NCI-H2171 (cell line): ENCODE measurements at regions not wholly inside any gene's neighbourhood (a gene's known extent, or its start where the extent isn't known, plus 50 kb on each side); places are given as distances from the start of the nearest gene placed in this dataset.

Experiments used
- DNase-seq: peaks from one replicate; lab custom pipeline; 2025; lab: John Stamatoyannopoulos, UW

DNA sequence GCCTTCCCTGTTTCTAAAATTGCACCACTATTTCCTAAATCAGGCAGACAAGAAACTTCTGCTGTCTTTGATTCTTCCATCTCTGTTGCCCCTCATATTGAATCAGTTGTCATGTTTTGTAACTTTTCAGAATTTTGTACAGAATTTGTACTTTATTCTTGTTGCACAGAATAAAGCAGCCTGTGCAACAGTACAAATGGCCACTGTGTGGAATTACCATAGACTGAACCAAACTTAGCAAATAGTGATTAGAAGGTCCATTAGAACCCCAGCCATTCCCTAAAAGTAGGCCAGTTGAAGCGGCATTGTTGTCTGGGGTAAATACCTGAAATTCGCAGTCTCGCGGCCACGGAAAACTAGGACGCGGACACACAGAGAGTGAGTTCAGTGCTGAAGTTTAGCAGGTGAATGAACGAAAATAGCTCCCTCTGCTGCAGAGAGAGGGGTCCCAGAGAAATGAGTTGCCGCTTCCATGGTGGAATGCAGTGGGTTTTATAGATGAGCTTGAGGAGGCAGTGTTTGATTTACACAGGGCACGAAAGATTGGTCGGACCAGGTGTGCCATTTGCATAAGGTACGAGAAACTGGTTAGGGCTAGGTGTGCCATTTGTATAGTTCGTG lies 71.8 kb downstream of the C4orf33 start:
- no peak for DNase-seq

DNA sequence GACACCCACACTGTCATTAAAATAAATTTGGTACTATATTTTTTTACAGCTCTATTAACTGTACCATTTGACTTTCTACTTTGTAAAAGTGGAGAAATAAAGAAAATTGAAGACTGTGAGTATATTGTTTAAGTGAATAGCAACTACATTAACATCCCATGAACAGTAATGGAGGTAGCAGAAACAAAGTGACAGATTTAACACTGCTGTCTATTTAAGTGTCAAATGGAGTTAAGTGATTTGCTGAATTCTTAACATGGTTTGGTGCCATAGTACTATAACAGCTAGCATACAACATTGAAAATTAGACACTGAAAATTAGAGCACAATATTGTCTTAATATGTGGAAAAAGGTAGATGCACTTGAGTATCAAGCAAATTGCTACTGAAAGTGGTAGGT lies 76.2 kb downstream of the C4orf33 start:
- no peak for DNase-seq

DNA sequence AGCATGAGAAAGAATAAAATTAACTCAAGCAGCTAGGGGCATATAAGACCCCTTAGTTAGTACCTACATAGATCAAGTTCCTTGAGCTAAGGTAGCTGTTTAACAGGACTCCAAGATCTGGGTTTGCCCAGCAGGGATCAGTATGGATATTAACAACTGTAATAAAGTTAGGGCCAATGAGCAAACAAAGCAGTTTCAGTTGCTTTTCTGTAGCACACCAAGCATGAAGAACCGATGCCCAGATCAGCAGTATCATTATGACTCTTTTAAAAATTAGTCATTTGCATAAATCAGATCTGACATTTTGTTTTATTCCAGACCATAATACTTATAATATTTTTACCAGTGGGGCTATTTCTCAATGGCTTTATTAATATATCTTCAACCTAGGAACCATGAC lies 80.9 kb downstream of the C4orf33 start:
- DNase-seq, result no peak

DNA sequence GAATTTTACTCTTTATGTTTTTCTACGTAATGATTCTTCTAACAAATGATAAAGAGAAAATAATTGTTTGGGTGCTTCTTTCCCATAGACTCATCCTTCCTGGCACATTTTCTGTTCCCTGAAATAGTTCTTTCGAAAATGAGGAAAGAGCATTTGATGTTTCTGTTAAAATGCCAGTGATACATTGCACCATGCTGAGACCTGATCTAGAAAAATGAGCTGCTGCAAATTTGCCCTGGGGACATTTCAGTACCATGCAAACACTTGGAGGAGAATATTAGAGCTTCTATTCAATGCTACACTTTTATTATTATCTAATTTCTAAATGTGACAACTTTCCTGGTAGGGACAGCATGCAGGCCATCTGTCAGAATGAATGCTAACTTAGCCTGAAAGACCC lies 83.3 kb downstream of the C4orf33 start:
- DNase-seq, result no peak

DNA sequence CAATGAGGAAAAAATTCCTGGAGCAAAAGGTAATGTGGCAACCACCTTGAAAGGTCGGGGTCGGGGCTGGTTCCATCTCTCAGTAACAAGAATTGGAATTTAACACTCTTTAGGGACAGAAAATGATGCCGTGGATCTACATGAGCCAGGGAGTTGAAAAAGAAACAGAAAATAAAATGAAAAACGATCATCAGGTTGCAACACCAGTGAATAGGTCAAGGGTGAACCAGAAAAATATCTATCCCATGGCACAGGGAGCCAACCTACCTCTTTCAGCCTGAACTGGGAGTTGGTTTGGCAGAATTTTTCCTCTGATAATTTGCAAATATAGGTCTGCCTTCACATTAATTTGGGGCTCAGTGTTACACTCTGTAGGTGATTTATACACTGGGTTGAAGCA lies 93.7 kb downstream of the C4orf33 start:
- no peak for DNase-seq

DNA sequence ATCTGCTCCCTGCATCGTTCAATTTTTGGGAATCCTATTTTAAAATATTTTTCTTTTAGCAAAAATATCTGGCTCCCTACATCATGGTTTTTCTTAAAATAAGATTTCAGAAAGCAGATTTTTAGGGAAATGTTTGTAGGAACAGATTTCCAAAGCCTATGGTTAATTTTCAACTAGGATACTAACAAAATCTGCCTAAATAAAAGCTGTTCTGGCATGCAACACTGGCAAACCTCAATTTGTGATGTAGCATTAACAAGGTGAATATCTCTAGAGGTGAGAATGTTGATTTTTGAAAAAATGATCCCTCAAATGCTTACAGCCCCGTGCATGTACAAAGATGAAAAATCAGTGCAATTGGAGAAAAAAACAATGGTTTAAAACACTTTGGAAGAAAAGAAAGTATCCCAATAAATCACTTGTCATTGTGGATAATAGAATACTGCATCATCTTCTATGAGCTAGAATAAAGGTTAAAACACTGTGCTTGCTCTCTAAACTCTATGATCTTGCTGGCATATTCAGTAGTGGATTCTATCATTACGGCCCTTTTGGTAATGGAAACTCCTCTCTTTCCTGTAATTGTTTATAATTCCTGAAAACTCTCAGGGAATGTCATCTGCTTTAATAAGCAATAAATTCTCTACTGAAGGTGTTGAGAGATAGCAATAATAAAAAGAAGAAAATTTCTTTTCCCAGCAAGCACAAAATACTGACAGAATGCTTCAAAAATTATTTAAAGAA lies 97.6 kb downstream of the C4orf33 start:
- DNase-seq, result no peak

DNA sequence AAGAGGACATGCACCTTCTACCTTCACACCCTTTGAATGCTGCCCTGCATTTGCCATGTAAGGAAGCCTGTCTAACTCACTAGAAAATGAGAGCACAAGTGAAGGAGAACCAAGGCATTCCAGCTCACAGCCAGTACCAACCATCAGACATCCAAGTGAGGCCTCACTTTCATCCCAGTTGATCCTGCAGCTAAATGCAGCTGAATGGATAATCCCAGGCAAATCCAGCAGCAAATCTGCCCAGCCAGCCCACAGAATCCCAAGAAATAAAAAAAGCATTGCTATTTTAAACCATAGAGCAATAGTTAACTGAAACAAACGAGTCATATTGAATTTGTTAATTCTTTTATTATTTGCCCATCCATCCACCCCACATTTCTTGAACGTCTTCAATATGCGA lies 112.5 kb downstream of the C4orf33 start:
- no peak for DNase-seq

DNA sequence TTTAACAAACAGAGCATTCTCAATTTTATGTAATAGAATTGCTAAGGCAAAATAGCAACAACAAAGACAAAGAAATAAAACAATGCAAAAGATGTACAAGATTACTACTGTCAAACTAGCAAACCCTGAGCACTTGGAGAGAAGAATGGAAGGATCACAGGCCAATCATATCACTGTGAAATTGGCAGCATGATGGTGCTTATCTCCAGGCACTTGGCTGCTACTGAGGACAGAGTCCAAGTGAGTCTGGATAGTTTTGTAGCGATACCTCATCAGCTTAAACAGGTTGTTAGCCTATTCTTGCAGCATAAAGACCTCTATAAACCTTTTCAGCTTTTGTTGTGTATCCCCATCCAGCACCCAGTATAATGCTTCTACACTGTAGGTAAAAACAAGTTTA lies 117.7 kb downstream of the C4orf33 start:
- no peak for DNase-seq

DNA sequence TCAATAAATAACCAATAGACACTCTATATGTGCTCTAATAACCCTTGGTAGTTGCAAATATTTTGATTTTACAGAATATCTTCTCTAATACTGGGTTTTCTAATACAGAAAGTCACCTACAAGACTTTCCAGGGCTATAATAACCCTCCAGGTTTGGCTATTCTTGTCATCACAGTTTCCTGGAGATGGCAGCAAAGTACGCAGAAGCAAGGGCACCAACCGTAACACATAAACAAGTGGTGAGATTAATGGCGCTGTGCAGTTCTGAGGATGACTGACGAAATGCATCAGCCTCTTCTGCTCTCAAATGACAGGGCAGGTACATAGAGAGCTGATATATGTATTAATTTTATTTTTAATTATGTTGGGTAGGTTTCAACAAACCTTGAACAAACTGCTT lies 122.4 kb downstream of the C4orf33 start:
- no peak for DNase-seq

DNA sequence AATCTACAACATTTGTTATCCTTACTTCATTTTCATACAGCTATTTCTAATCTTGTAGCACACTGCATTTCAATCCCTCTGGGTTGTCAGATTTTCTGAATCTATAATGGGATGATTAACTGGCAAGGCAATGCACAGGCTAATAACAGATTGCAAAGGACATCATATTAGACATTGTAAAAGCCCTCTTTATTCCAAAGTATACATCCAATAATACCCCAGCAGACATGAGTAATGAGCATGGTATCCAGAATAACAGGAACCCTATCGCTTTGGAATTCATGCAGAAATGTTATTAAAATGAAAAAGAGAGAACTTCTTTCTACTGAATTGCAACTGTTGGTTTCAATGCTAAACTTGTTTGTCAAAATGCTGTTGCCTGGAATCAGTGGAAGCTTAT lies 122.9 kb downstream of the C4orf33 start:
- no peak for DNase-seq

DNA sequence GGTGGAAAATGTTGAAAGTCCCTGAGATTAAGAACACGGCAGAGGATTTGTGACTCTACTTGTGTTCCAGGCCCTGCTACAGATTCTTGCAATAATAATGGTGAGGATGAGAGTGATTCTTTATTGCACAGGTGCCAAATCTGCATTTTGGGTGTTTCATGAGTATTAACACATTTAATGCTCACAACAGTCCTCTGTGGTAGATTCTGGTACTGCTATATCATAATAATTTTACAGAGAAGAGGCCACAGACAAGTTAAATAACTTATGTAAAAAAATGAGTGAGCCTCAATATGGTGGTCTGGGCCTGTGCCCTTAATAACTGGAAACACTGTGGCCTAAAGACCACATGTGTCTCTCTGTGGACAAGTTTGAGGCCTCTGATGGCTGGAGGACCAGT lies 124.3 kb downstream of the C4orf33 start:
- DNase-seq, result no peak

DNA sequence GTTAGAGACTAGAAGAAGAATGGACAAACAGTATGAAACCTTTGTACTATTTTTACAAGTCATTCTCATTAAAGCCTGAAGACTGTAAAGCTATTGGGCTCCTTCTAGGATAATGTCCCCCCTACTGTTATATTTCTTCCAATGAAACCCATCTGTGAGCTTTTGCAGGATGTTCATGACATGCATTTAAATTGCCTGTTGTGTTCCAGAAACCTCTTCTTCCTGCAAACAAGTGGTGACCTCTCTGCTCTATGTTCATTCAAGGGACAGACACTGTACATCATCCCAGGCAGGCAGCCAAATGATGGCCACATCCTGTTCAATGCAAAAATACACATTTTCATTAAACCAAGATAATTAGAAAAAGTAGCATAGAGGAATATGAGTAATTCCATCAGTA lies 128.0 kb downstream of the C4orf33 start:
- no peak for DNase-seq

DNA sequence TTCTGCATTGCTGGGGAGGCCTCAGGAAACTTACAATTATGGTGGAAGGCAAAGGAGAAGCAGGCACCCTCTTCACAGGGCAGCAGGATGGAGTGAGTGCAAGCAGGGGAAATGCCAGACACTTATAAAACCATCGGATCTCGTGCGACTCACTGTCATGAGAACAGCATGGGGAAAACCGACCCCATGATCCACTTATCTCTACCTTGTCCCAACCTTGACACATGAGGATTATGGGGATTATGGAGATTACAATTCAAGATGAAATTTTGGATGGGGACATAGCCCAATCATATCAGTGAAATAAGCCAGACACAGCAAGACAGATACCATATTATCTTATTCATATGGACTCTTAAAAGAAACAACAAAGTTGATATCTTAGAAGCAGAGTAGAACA lies 134.9 kb downstream of the C4orf33 start:
- DNase-seq, result no peak

DNA sequence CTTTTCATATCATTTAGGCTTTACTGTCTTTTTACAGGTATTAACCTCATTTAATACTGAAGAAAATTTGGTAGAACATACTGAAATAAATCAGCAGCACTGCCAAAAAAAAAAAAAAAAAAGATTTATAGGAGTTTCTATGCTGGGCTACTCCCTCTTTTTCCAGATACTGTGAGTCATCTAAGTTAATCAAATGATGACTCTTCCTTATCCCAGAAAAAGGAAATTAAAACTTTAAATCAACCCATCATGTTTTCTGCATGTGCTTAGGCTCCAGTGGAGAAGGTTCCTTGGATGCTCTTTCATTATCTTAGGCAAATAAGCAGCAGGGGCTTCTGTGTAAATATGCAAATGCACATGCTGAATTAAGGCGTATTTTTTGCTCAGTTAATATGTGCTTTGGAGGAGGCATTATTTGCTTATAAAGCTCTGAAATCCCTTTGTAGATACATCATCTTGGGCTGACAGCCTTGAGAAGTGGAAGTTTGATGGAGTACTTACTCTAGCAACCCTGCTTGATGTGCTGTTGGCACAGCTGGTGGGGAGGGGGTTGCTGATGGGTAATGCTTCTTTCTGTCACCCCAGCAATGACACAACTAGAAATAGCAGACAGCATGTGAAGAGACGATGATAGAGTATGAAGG lies 136.1 kb downstream of the C4orf33 start:
- no peak for DNase-seq

DNA sequence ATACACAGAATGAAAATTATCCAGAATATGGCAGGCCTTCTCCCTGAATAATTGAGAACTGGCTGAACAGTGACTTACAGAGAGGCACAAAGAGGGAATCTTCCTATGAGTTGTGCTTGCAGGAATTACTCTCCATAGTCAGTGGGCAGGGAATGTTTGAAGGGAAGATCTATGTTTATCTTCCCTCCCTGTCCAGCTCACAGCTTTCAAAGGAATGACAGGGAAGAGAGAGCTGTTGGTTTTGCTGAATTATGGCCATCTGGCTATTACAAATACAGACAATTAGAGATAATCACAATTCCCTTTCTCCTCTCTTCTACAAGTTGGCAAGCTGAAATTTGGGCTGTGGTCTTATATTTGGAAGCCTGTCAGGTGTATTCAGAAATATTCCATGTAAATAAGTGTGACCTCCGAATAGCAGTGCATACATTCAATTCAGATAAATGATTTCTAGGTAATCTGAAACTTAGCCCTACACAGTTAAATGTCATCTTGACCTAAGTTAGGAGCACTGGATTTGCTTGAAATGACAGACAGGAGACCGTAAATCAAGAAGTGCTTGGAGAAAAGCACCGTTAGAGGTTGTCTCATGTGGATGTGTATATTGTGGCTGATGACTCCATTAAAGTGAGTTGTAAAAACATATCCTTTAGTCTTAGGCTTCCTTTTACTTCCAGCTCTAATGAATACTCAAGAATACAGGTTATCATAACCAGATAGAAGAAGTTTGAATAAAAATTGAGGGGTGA lies 136.8 kb downstream of the C4orf33 start:
- DNase-seq, result no peak

DNA sequence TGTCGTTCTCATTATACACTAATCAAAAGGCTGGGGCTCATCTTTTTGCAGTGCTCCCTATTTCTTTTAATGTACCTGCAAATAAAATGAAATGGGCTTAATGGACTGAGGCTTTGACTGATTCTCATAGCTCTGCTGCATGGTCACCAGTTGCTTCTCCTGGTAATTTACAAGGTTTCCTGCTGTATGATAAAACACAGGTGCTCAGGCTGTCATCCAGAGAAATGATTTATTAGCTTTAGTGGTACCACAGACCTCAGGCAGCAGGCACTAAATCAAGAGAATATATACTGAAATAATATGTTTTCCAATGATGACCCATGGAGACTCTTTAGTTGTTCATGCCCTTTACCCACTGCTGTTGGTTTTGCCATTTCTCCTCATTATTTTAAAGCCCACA lies 137.7 kb downstream of the C4orf33 start:
- no peak for DNase-seq

DNA sequence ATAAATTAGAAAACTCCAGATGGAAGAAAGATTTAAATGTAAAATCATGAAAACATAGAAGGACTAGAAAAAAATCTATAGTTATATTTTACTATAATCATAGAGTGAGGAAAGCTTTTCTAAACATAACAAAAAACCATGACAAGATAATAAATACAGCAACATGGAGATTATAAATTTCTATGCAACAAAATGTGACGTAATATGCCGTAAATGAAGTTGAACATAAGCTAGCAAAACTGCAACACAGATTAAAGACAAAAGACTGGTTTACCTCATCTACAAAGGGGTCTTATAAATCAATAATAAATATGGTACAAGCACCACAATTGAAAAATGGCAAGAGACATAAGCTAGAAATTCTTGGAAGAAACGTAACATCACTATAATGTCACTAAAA lies 140.4 kb downstream of the C4orf33 start:
- DNase-seq, result no peak

DNA sequence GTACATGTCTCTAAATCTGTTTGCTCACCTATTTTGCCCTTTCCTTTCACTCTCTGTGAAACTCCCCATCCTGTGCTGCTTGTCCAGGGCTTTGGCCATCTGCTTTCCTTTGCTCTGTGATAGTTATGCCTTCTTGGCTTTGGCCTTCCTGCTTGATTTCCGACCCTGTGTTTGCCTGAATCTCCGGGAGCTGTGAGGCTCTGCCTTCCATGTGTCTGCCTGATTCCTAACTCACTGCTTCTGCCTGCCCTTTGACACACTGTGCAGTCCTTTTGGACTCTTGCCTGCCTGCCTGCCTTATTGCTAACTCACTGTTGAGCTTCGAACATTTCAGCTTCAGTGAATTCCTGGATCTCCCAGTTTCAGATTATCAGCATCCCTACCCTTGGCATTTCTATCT lies 143.1 kb downstream of the C4orf33 start:
- DNase-seq, result no peak

DNA sequence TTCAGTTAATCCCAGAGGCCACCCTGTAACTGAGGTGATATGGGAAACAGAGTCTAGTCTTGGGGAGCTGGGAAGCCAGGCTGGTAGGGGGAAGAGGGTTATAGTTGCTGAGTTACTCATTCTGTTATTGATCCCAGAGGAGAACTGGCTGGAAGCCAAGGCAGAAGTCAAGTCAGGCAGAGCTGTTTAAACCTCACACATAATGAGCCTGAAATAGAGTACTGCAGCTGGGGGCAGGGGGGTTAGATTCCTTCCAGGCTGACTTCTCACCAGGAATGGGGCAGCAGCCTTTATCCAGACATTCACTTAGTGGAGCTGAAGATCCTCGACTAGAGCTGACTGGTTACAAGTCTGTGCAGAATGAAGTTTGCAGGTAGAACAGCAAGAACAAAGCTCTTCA lies 144.9 kb downstream of the C4orf33 start:
- DNase-seq, result peak; percentile 15

DNA sequence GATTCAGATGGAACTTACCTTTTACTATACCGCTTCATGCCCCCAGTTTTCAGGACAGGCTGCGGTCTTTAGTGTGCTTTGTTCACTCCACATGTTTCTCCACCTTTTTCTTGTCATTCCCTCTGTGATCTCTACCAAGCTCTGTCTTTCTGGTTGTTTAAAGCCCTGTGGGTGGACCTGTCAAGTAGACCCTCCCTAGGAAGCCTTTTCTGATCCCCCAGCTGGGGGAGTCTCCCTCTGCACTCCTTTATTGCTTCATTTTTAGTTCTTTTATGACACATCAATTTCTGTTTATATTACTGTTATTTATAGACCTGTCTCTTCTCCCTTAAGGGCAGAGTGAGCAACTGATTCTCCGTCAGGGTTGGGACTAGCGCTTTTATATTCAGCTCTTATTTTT lies 150.2 kb downstream of the C4orf33 start:
- DNase-seq, result no peak

DNA sequence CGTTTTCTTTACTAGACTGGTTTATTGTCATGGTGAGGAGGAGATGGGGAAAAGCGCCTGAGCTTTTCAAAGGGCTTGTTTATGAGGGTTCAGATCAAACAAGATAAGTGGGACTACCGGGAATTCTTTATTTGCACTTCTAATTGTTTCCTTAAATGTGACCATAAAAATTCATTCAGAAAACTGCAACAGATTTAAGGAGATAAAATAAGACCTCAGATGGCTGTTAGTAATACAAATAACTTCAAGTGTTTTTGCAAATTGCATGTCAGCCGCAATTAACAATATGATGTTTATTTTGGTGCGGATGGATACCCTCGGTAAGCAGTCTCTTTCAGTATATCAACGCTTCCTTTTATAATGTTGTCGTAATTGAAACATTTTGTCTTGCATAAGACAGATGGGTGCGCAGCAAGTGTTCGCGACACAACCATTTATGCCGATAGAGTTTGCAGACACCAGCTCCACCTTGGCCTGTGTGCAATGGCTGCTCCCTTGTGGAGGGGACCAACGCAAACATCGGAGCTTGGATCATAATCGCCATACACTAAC lies 151.0 kb downstream of the C4orf33 start:
- no peak for DNase-seq

DNA sequence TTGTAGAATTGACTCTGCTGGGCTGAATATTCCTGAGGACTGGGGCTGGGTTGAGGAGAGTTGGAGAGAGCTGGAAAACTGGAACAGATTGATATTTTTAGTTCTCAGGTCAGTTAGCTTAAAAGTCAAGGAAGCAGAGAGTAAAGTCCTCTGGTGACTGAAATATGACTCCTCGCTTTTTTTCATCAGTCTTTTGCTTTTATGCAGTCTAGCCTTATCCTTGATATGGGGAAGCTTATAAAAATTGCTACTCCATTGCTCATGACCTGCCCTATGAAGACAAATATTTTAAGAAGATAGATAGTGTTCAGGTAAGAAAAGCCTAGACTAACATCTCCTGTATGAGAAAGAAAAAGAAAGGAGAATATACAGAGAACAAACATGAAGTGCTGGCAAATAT lies 152.7 kb downstream of the C4orf33 start:
- no peak for DNase-seq

DNA sequence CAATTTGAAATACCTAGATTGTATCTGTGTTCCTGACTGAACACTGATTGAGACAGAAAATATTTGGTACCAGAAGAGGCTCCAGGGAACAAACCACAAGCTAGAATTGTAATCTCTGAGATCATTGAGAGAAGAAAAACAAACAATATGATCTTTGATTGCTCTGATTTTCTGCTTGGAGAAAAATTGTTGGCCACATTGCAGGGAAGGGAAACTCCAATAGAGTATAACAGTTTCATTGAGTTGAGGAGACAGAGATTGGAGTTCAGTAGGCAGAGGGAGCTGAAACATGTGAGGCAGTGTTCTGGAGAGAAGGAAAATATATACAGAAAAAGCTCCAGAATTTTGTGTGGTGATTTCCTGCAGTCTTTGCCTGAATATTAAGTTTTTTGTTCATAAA lies 158.2 kb downstream of the C4orf33 start:
- no peak for DNase-seq
